H9 (cell line): ENCODE measurements at regions not wholly inside any gene's neighbourhood (a gene's known extent, or its start where the extent isn't known, plus 50 kb on each side); places are given as distances from the start of the nearest gene placed in this dataset.

ENCODE experiments used
- DNase-seq: peaks from one replicate; pipeline ENCODE4 v3.0.0-alpha.2; 2017
- H2AFZ ChIP-seq: one replicate; pipeline ENCODE4 v1.6.1; 2013; ENCODE audit warnings: mild to moderate bottlenecking, low read length, control low read depth, moderate library complexity
- H2AK5ac ChIP-seq: 2 replicates; pipeline ENCODE4 v1.6.1; 2013; ENCODE audit warnings: low read length, control low read depth, mixed read lengths; ENCODE audit not compliant: insufficient read length
- H2BK120ac ChIP-seq: one replicate; pipeline ENCODE4 v1.6.1; 2013; ENCODE audit warnings: low read depth, mild to moderate bottlenecking, low read length, control low read depth, inconsistent platforms; ENCODE audit not compliant: poor library complexity, severe bottlenecking
- H2BK12ac ChIP-seq: 2 replicates; pipeline ENCODE4 v1.6.1; 2013; ENCODE audit warnings: low read length, control low read depth, mixed read lengths, low read depth; ENCODE audit not compliant: insufficient read length
- H2BK15ac ChIP-seq: 2 replicates; pipeline ENCODE4 v1.6.1; 2013; ENCODE audit warnings: low read depth, low read length, control low read depth
- H2BK20ac ChIP-seq: one replicate; pipeline ENCODE4 v1.6.1; 2013; ENCODE audit warnings: low read depth, mild to moderate bottlenecking, low read length, control low read depth, inconsistent platforms; ENCODE audit not compliant: poor library complexity, severe bottlenecking
- H2BK5ac ChIP-seq: 2 replicates; pipeline ENCODE4 v1.6.1; 2013; ENCODE audit warnings: low read length, control low read depth, mixed read lengths; ENCODE audit not compliant: insufficient read length
- H3K14ac ChIP-seq: 2 replicates; pipeline ENCODE4 v1.6.1; 2013; ENCODE audit warnings: low read length, control low read depth; ENCODE audit not compliant: insufficient read depth
- H3K18ac ChIP-seq: 2 replicates; pipeline ENCODE4 v1.6.1; 2013; ENCODE audit warnings: low read depth, mild to moderate bottlenecking, mixed read lengths, low read length, control low read depth; ENCODE audit not compliant: insufficient read length
- H3K23ac ChIP-seq: 2 replicates; pipeline ENCODE4 v1.6.1; 2013; ENCODE audit warnings: low read length, control low read depth, mixed read lengths, low read depth; ENCODE audit not compliant: insufficient read length
- H3K23me2 ChIP-seq: 2 replicates; pipeline ENCODE4 v1.6.1; 2013; ENCODE audit warnings: low read depth, mild to moderate bottlenecking, mixed read lengths, low read length, control low read depth; ENCODE audit not compliant: insufficient read length, poor library complexity, severe bottlenecking
- H3K27ac ChIP-seq: 2 replicates; pipeline ENCODE4 v1.5.1; 2013; ENCODE audit warnings: low read length, control low read depth, mixed read lengths, low read depth; ENCODE audit not compliant: insufficient read length
- H3K27me3 ChIP-seq: 2 replicates; pipeline ENCODE4 v1.6.1; 2013; ENCODE audit warnings: low read length, control low read depth, inconsistent platforms; ENCODE audit not compliant: insufficient read depth
- H3K4ac ChIP-seq: 2 replicates; pipeline ENCODE4 v1.6.1; 2013; ENCODE audit warnings: low read depth, mild to moderate bottlenecking, control low read depth, inconsistent platforms, low read length, moderate library complexity
- H3K4me1 ChIP-seq: 2 replicates; pipeline ENCODE4 v1.6.1; 2013; ENCODE audit warnings: low read length, control low read depth, inconsistent platforms; ENCODE audit not compliant: insufficient read depth
- H3K4me2 ChIP-seq: 2 replicates; pipeline ENCODE4 v1.6.1; 2013; ENCODE audit warnings: low read length, control low read depth, mixed read lengths; ENCODE audit not compliant: insufficient read length, insufficient read depth
- H3K56ac ChIP-seq: 2 replicates; pipeline ENCODE4 v1.6.1; 2013; ENCODE audit warnings: low read depth, mild to moderate bottlenecking, mixed read lengths, low read length, control low read depth; ENCODE audit not compliant: insufficient read length
- H3K79me1 ChIP-seq: 2 replicates; pipeline ENCODE4 v1.6.1; 2013; ENCODE audit warnings: low read depth, mild to moderate bottlenecking, moderate library complexity, low read length, control low read depth, inconsistent platforms; ENCODE audit not compliant: insufficient read depth, poor library complexity, severe bottlenecking
- H3K79me2 ChIP-seq: 2 replicates; pipeline ENCODE4 v1.6.1; 2013; ENCODE audit warnings: low read length, control low read depth, inconsistent platforms; ENCODE audit not compliant: insufficient read depth
- H3K9ac ChIP-seq: 2 replicates; pipeline ENCODE4 v1.6.1; 2013; ENCODE audit warnings: low read length, control low read depth, mixed read lengths; ENCODE audit not compliant: insufficient read length; ENCODE audit errors: extremely low read depth
- H3K9me3 ChIP-seq: one replicate; pipeline ENCODE4 v1.6.1; 2013; ENCODE audit warnings: low read depth, low read length, inconsistent platforms; ENCODE audit not compliant: control insufficient read depth
- H3T11ph ChIP-seq: one replicate; pipeline ENCODE4 v1.6.1; 2013; ENCODE audit warnings: mild to moderate bottlenecking, low read length, control low read depth, inconsistent platforms
- H4K20me1 ChIP-seq: one replicate; pipeline ENCODE4 v1.6.1; 2013; ENCODE audit not compliant: control insufficient read depth, insufficient read length, insufficient read depth
- H4K5ac ChIP-seq: 2 replicates; pipeline ENCODE4 v1.6.1; 2013; ENCODE audit warnings: low read depth, mild to moderate bottlenecking, mixed read lengths, low read length, control low read depth; ENCODE audit not compliant: insufficient read length
- H4K8ac ChIP-seq: replicated peaks from 2 replicates; pipeline ENCODE4 v1.6.1; 2013; ENCODE audit warnings: low read length, control low read depth, mixed read lengths, low read depth; ENCODE audit not compliant: insufficient read length
- H4K91ac ChIP-seq: 2 replicates; pipeline ENCODE4 v1.6.1; 2013; ENCODE audit warnings: low read depth, mild to moderate bottlenecking, moderate library complexity, mixed read lengths, low read length, control low read depth; ENCODE audit not compliant: insufficient read length
- H3K27ac Mint-ChIP-seq, 3 experiments: 2 replicates in 2 of 3; 3 replicates in 1 of 3; pipeline ENCODE4 v1.8.0; 2020 to 2021; ENCODE audit warnings: mixed read lengths in 3 of 3, mild to moderate bottlenecking in 1 of 3, moderate library complexity in 1 of 3
- H3K27me3 Mint-ChIP-seq: 2 replicates; pipeline ENCODE4 v1.8.0; 2021; ENCODE audit warnings: low read depth, mild to moderate bottlenecking, moderate library complexity, mixed read lengths
- H3K36me3 Mint-ChIP-seq, 3 experiments: 2 replicates in 2 of 3; 3 replicates in 1 of 3; pipeline ENCODE4 v1.8.0; 2020 to 2021; ENCODE audit warnings: low read depth in 3 of 3, mixed read lengths in 3 of 3; ENCODE audit not compliant: insufficient read depth in 1 of 3
- H3K4me1 Mint-ChIP-seq, 2 experiments: 2 replicates each; pipeline ENCODE4 v1.8.0; 2020; ENCODE audit warnings: mixed read lengths in 2 of 2
- H3K4me3 Mint-ChIP-seq, 2 experiments: 2 replicates in 1 of 2; 3 replicates in 1 of 2; pipeline ENCODE4 v1.8.0; 2020 to 2021; ENCODE audit warnings: mild to moderate bottlenecking in 2 of 2, mixed read lengths in 2 of 2, moderate library complexity in 1 of 2
- H3K9me3 Mint-ChIP-seq, 2 experiments: 2 replicates in 1 of 2; 3 replicates in 1 of 2; pipeline ENCODE4 v1.8.0; 2020; ENCODE audit warnings: mild to moderate bottlenecking in 2 of 2, mixed read lengths in 2 of 2, moderate library complexity in 1 of 2
- WGBS: extraction: QIAGEN DNeasy Blood & Tissue Kit; methylation state at CpG from one replicate; pipeline ENCODE4 v1.1.7; 2013; ENCODE audit warnings: missing lambda C conversion rate, low lambda C conversion rate, mixed read lengths; ENCODE audit not compliant: insufficient read length; ENCODE audit errors: extremely low coverage; 5-methylcytosine and 5-hydroxymethylcytosine counted together
- TF ChIP-seq, protein P1 (sequence below): fragments of 200-600 bp; sonication (generic); conservative IDR thresholded peaks from 3 replicates; pipeline ENCODE4 v1.8.0; 2021; ENCODE audit warnings: antibody characterized with exemption, mild to moderate bottlenecking

DNA sequence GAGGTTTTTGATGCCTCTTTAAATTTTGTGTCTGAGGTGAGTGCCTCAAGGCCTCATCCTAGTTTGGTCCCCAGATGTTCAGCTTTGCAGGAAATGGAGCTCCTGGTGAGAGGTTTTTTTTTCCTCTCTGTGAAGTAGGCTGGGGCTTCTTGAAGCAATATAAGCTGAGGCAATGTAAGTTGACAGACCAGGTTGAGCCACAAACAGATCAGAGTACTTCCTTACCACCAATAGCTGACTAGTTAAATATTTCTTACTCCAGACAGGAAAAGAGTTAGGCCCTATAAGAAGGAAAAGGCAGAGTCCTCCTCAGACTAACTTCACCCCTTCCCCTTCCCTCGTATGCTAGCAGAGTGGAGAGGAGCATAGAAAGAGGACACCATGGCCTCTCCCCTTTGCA, 341.0 kb downstream of the LMO4 start:
- no peaks in the 10 kb centered on the region for H3K27me3 Mint-ChIP-seq
- no CpG with 5 or more reads among the region's 1 CpG for WGBS
- H4K91ac ChIP-seq, result no peak overlapping the region

More for the DNA sequence above, 341.0 kb downstream of the LMO4 start:
- H3K4me2 ChIP-seq, result no peak overlapping the region
- H2BK120ac ChIP-seq, result no peak overlapping the region
- no peak overlapping the region for H3K18ac ChIP-seq
- Mint-ChIP-seq H3K36me3 (peaks cover 0 to 2% (median 0%) of the 10 kb centered on the region in 3 experiments; a peak in 2 of 7 replicates), H3K4me1 (peaks cover 0 to 3% of the 10 kb centered on the region in 2 experiments; a peak in 1 of 4 replicates), H3K27ac (no peak overlapping the region; a peak in 2 of 7 replicates), H3K4me3 (no peak overlapping the region), H3K9me3 (peaks cover 0 to 5% of the 10 kb centered on the region in 2 experiments; a peak in 3 of 5 replicates)
- H2AFZ ChIP-seq, result no peak overlapping the region
- H3K79me2 ChIP-seq, result no peaks in the 10 kb centered on the region
- no peak overlapping the region for H3K56ac ChIP-seq
- H2BK15ac ChIP-seq, result no peak overlapping the region
- no peaks in the 10 kb centered on the region for H3K79me1 ChIP-seq
- H3K27ac ChIP-seq, result no peak overlapping the region
- H4K5ac ChIP-seq, result no peak overlapping the region
- H2BK5ac ChIP-seq, result no peak overlapping the region
- no peak overlapping the region for H3K9ac ChIP-seq
- H2BK12ac ChIP-seq, result no peak overlapping the region
- no peaks in the 10 kb centered on the region for H3K27me3 ChIP-seq
- H2AK5ac ChIP-seq, result no peak overlapping the region
- no peaks in the 10 kb centered on the region for H3K4me1 ChIP-seq
- H2BK20ac ChIP-seq, result no peak overlapping the region
- H4K8ac ChIP-seq, result no peak overlapping the region
- H3T11ph ChIP-seq, result no peak overlapping the region
- no peaks in the 10 kb centered on the region for H3K23me2 ChIP-seq
- no peaks in the 10 kb centered on the region for H4K20me1 ChIP-seq
- H3K14ac ChIP-seq, result no peak overlapping the region
- H3K9me3 ChIP-seq, result no peaks in the 10 kb centered on the region
- no peak overlapping the region for H3K4ac ChIP-seq
- TF ChIP-seq, protein P1, sequence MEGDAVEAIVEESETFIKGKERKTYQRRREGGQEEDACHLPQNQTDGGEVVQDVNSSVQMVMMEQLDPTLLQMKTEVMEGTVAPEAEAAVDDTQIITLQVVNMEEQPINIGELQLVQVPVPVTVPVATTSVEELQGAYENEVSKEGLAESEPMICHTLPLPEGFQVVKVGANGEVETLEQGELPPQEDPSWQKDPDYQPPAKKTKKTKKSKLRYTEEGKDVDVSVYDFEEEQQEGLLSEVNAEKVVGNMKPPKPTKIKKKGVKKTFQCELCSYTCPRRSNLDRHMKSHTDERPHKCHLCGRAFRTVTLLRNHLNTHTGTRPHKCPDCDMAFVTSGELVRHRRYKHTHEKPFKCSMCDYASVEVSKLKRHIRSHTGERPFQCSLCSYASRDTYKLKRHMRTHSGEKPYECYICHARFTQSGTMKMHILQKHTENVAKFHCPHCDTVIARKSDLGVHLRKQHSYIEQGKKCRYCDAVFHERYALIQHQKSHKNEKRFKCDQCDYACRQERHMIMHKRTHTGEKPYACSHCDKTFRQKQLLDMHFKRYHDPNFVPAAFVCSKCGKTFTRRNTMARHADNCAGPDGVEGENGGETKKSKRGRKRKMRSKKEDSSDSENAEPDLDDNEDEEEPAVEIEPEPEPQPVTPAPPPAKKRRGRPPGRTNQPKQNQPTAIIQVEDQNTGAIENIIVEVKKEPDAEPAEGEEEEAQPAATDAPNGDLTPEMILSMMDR, result no peak
- DNase-seq, result no peak
- no peak overlapping the region for H3K23ac ChIP-seq
